Breast epithelium (tissue), 3 donors: ENCODE measurements at regions not wholly inside any gene's neighbourhood (a gene's known extent, or its start where the extent isn't known, plus 50 kb on each side); places are given as distances from the start of the nearest gene placed in this dataset.

ENCODE experiments used
- CTCF ChIP-seq, 3 donors: fragments of 450-650 bp; IDR thresholded peaks; one replicate each; pipeline ENCODE4 v1.5.1; 2016 to 2017; ENCODE audit warnings: antibody characterized with exemption in 3 of 3, mild to moderate bottlenecking in 3 of 3, moderate library complexity in 3 of 3
- POLR2A ChIP-seq: fragments of 450-650 bp; IDR thresholded peaks from one replicate; pipeline ENCODE4 v1.6.1; 2016; ENCODE audit warnings: antibody characterized with exemption, mild to moderate bottlenecking, moderate library complexity
- POLR2AphosphoS5 ChIP-seq, 3 donors: sonication (generic); formaldehyde crosslinking; IDR thresholded peaks; one replicate each; pipeline ENCODE4 v1.6.1; 2017; ENCODE audit warnings: antibody characterized with exemption in 3 of 3

DNA sequence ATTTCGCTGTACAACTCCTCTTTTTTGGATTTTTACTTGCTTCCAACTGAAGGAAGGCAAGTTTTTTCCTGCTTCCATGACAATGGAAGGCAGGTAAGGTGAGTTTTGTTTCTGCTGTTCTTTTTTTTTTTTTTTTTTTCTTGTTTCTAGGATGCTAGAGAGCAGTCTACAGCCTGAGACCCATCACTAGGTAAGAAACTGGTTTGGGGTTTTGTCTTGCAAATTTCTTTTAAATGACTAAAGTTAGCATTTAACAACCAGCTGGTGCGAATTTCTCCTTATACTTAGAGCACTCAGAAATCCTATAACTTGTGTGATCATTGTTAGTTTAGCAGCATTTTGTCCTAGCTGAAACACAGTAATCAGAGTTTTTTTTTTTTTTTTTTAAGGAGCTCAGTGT, 378.4 kb upstream of the CNKSR2 start:
- TF ChIP-seq POLR2A (no peak), CTCF (IDR thresholded peaks at IDR 0.05) (no peak), POLR2AphosphoS5 (IDR thresholded peaks at IDR 0.05) (no peak)
